HL-60 (cell line): ENCODE measurements at regions not wholly inside any gene's neighbourhood (a gene's known extent, or its start where the extent isn't known, plus 50 kb on each side); places are given as distances from the start of the nearest gene placed in this dataset.

ENCODE experiments used
- DNase-seq, 2 experiments: peaks; one replicate each; pipeline ENCODE4 v3.0.0-alpha.2; 2010 to 2020; ENCODE audit warnings: low read depth in 1 of 2, low spot score in 1 of 2
- H3K27ac ChIP-seq: fragments of 250-450 bp; sonication (Bioruptor Pico); replicated peaks from 2 replicates; pipeline ENCODE4 v1.5.1; 2020; ENCODE audit warnings: mild to moderate bottlenecking, moderate library complexity
- H3K27me3 ChIP-seq: fragments of 250-450 bp; sonication (Bioruptor Pico); 2 replicates; pipeline ENCODE4 v1.5.1; 2021; ENCODE audit warnings: mild to moderate bottlenecking, moderate library complexity; ENCODE audit not compliant: insufficient read depth, poor library complexity, severe bottlenecking
- H3K4me3 ChIP-seq: replicated peaks from 2 replicates; pipeline ENCODE4 v1.5.1; 2011; ENCODE audit warnings: mild to moderate bottlenecking, control low read depth, low read length; ENCODE audit not compliant: insufficient read depth
- GABPA ChIP-seq: IDR thresholded peaks from 2 replicates; pipeline ENCODE4 v1.6.1; 2012; ENCODE audit warnings: low read depth
- POLR2AphosphoS5 ChIP-seq: IDR thresholded peaks from 2 replicates; pipeline ENCODE4 v1.6.1; 2012; ENCODE audit warnings: low read depth
- REST ChIP-seq: IDR thresholded peaks from 2 replicates; pipeline ENCODE4 v1.6.1; 2012; ENCODE audit warnings: low read depth; ENCODE audit not compliant: insufficient replicate concordance
- SPI1 ChIP-seq: IDR thresholded peaks from 2 replicates; pipeline ENCODE4 v1.6.1; 2012; ENCODE audit warnings: low read depth, mild to moderate bottlenecking, borderline replicate concordance
- TF ChIP-seq, protein P1 (sequence below): IDR thresholded peaks from one replicate; pipeline ENCODE4 v1.5.1; 2011; ENCODE audit warnings: low read length, control low read depth, inconsistent platforms; ENCODE audit not compliant: insufficient read depth

DNA sequence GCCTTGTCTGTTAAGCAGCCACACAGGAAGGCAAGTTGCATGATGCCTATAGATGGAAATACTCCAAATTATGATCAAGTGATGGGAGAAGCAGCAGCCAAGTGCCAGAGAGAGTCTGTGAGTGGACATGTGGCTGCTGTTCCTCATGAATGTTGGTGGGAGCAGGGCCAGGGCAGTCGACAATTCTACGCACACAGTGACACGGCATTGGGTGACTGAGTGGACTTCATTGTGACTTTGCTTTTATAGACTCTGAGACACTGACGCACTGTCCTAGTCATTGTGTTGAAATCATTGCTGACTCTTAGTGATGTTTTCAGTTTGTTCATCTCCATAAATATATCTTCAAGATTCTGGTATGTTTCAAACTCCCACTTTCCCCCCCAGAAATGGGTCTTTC, 246.3 kb upstream of the SEMA6D start:
- no peak for DNase-seq
- TF ChIP-seq GABPA: no peak
- no peak for TF ChIP-seq SPI1
- TF ChIP-seq, protein P1, sequence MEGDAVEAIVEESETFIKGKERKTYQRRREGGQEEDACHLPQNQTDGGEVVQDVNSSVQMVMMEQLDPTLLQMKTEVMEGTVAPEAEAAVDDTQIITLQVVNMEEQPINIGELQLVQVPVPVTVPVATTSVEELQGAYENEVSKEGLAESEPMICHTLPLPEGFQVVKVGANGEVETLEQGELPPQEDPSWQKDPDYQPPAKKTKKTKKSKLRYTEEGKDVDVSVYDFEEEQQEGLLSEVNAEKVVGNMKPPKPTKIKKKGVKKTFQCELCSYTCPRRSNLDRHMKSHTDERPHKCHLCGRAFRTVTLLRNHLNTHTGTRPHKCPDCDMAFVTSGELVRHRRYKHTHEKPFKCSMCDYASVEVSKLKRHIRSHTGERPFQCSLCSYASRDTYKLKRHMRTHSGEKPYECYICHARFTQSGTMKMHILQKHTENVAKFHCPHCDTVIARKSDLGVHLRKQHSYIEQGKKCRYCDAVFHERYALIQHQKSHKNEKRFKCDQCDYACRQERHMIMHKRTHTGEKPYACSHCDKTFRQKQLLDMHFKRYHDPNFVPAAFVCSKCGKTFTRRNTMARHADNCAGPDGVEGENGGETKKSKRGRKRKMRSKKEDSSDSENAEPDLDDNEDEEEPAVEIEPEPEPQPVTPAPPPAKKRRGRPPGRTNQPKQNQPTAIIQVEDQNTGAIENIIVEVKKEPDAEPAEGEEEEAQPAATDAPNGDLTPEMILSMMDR: no peak
- no peak for TF ChIP-seq POLR2AphosphoS5
- TF ChIP-seq REST: no peak
- Histone ChIP-seq H3K4me3 (no peak overlapping the region), H3K27ac (no peak overlapping the region), H3K27me3 (no peaks in the 10 kb centered on the region)

DNA sequence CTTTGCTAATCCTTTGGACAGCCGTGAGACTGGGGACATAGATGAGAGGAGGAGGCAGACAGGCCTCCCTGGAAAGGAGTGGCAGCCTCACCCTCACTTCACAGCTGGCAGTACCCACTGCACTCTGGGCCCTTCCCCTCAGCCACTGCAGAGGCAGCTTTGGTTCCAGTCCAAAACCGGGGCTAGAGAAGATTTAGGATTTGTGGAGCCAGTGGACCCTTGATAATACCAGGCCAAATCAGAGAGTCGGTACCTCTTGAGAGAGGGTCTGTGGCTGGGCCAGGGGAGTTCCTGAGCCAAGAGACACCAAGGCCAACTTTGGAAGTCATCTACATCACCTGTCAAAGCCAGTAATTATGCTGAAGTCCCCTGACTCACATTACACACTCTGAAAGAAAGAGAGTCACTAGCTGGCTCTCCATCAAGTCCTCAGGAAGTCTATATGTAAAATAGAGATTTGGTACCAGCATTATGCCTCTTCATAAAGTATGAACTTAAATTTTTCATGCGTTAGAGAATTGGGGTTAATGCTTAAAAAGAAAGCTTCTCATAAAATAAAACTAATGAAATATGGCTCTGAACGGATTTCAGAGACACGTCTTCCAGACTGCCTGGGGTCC, 244.1 kb upstream of the SEMA6D start:
- H3K27me3 ChIP-seq: no peaks in the 10 kb centered on the region
- no peak for TF ChIP-seq POLR2AphosphoS5
- no peak for TF ChIP-seq REST
- no peak for TF ChIP-seq GABPA
- TF ChIP-seq, protein P1: no peak
- TF ChIP-seq SPI1: no peak
- H3K4me3 ChIP-seq: no peak overlapping the region
- no peak overlapping the region for H3K27ac ChIP-seq
- DNase-seq: no peak

- TF ChIP-seq SPI1 (no peak), REST (no peak), POLR2AphosphoS5 (no peak), GABPA (no peak)
- TF ChIP-seq, protein P1: no peak
- Histone ChIP-seq H3K27me3 (no peaks in the 10 kb centered on the region), H3K4me3 (no peak overlapping the region), H3K27ac (no peak overlapping the region)
- no peak for DNase-seq
Observed at GRCh38 chr15:47473832-47474231, 243.5 kb upstream of the SEMA6D start.
